Neural progenitor cell (in vitro differentiated cells): ENCODE measurements at regions not wholly inside any gene's neighbourhood (a gene's known extent, or its start where the extent isn't known, plus 50 kb on each side); places are given as distances from the start of the nearest gene placed in this dataset. TPM values are rescaled to one million over a fixed set of nuclear protein-coding genes. Genes with fewer than 3 reads are reported as not detected.
"Not testable (repeated sequence)": the region's sequence is repeated elsewhere in the genome, so short reads cannot be mapped to it uniquely, and the experiment has no call there.

Experiments used
- DNase-seq: peaks from one replicate; pipeline ENCODE4 v3.0.0-alpha.2; 2016; ENCODE audit warnings: low spot score
- H2AFZ ChIP-seq: fragments of 200-600 bp; sonication (generic); replicated peaks from 2 replicates; pipeline ENCODE4 v1.6.1; 2016; ENCODE audit warnings: antibody characterized with exemption
- H3F3A ChIP-seq: fragments of 200-600 bp; sonication (generic); 2 replicates; pipeline ENCODE4 v1.6.1; 2016; ENCODE audit warnings: antibody characterized with exemption, low read depth
- H3K27ac ChIP-seq: fragments of 200-600 bp; sonication (generic); 2 replicates; pipeline ENCODE4 v1.5.1; 2016; ENCODE audit warnings: mild to moderate bottlenecking
- H3K27me3 ChIP-seq: fragments of 200-600 bp; sonication (generic); 2 replicates; pipeline ENCODE4 v1.6.1; 2016; ENCODE audit warnings: mild to moderate bottlenecking, moderate library complexity
- H3K36me3 ChIP-seq: fragments of 200-600 bp; sonication (generic); 2 replicates; pipeline ENCODE4 v1.5.1; 2016
- H3K4me1 ChIP-seq: fragments of 200-600 bp; sonication (generic); 2 replicates; pipeline ENCODE4 v1.6.1; 2016; ENCODE audit warnings: mixed run types
- H3K4me2 ChIP-seq: fragments of 200-600 bp; sonication (generic); 2 replicates; pipeline ENCODE4 v1.6.1; 2016
- H3K4me3 ChIP-seq: fragments of 200-600 bp; sonication (generic); 2 replicates; pipeline ENCODE4 v1.5.1; 2016
- H3K79me2 ChIP-seq: fragments of 200-600 bp; sonication (generic); 2 replicates; pipeline ENCODE4 v1.6.1; 2016; ENCODE audit warnings: low read depth
- H3K9ac ChIP-seq: fragments of 200-600 bp; sonication (generic); 2 replicates; pipeline ENCODE4 v1.6.1; 2016
- H3K9me3 ChIP-seq: fragments of 200-600 bp; sonication (generic); 2 replicates; pipeline ENCODE4 v1.5.1; 2016; ENCODE audit warnings: low read depth
- H4K20me1 ChIP-seq: fragments of 200-600 bp; sonication (generic); 2 replicates; pipeline ENCODE4 v1.6.1; 2016; ENCODE audit warnings: low read depth
- H3K27ac Mint-ChIP-seq: 3 replicates; pipeline ENCODE4 v1.8.0; 2021; ENCODE audit warnings: mixed read lengths
- H3K27me3 Mint-ChIP-seq: 2 replicates; pipeline ENCODE4 v1.8.0; 2022; ENCODE audit warnings: low read depth, mild to moderate bottlenecking, inconsistent platforms, moderate library complexity, mixed read lengths; ENCODE audit not compliant: insufficient read depth
- H3K36me3 Mint-ChIP-seq: 3 replicates; pipeline ENCODE4 v1.8.0; 2021; ENCODE audit warnings: mixed read lengths
- H3K4me1 Mint-ChIP-seq: 3 replicates; pipeline ENCODE4 v1.8.0; 2021; ENCODE audit warnings: mixed read lengths
- H3K4me3 Mint-ChIP-seq: 3 replicates; pipeline ENCODE4 v1.8.0; 2021; ENCODE audit warnings: mild to moderate bottlenecking, moderate library complexity, mixed read lengths
- H3K9me3 Mint-ChIP-seq: 3 replicates; pipeline ENCODE4 v1.8.0; 2020; ENCODE audit warnings: mixed read lengths
- microRNA-seq: library from miRNA; unstranded; fragments of <30 nt; microRNA quantifications from one replicate; pipeline ENCODE4, GENCODE V29; 2016
- small RNA-seq: library from RNA; depleted of rRNA; stranded (forward); fragments of <200 nt; gene quantifications from one replicate; pipeline ENCODE3, GENCODE V24; 2015

DNA sequence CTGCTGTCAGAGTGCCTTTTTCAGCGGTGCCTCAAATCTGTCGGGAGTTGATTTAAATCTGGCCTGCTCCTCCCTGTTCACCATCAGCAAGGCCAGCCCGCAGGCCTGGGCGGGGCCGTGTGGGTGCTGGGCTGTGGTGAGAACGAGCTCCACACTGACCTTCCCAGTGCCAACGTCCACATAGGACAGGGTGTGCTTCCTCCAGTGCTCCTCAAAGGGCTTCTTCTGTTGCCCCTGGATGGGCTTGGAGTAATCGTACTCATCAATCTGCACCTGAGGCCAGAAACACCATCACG is 50.2 kb upstream of the LPCAT1 start:
- H3K79me2 ChIP-seq, H3K36me3 ChIP-seq: not testable (repeated sequence)
- H3K36me3 Mint-ChIP-seq = peaks cover 46% of the 10 kb centered on the region

DNA sequence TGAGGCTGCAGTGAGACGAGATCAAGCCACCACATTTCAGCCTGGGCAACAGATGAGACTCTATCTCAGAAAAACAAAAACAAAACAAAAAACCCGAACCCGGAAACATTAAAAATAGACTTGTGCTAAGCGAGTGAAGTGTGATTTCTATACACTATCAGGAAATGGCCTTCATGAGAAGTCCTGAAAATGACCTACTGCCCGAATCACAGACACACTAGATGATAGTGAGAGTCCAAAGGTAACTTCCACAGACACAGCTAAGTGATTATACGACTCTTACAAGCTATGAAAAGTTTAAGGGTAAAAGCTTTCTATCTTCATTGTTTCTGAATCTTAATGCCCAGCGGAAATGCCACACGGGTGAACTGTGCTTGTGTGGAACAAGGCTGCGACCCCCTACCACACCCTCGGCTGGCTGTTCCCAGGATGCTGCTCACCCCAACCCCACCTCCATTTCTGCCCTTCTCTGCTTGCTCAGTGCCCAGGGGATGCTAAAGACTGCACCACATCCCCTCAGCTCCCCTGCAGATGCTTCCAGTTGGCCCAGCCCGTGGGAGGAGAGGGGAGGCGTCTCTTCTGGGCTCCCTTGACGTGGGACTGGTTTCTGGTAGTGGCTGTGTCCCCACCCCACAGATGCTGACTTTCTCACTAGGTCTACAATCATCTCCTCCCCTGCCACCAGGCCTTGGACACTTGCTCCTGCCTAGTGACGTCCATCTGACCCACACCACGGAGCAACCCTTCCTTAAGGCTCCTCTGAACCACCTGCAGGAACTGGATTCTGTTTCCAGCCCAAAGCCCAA is 49.7 kb upstream of the LPCAT1 start:
- H3K27me3 Mint-ChIP-seq, H3K27ac ChIP-seq, H3K9me3 ChIP-seq, H3K4me1 ChIP-seq, DNase-seq, H3K4me2 ChIP-seq, H3K4me1 Mint-ChIP-seq, H3K27me3 ChIP-seq, H3K4me3 ChIP-seq, H3K9ac ChIP-seq, H3K79me2 ChIP-seq, H3K4me3 Mint-ChIP-seq, H3K36me3 ChIP-seq, H4K20me1 ChIP-seq, H3K27ac Mint-ChIP-seq, H2AFZ ChIP-seq: not testable (repeated sequence)
- H3K9me3 Mint-ChIP-seq = peaks cover 11% of the 10 kb centered on the region
- peaks cover 41% of the 10 kb centered on the region for H3K36me3 Mint-ChIP-seq
- peaks cover 11% of the 10 kb centered on the region for H3F3A ChIP-seq

More for the DNA sequence above, 50.2 kb upstream of the LPCAT1 start:
- peaks cover 11% of the 10 kb centered on the region for H3F3A ChIP-seq
- H3K27me3 ChIP-seq, DNase-seq, H3K4me1 ChIP-seq, H3K4me3 Mint-ChIP-seq, H3K9me3 ChIP-seq, H2AFZ ChIP-seq, H3K4me3 ChIP-seq, H4K20me1 ChIP-seq, H3K27me3 Mint-ChIP-seq, H3K9ac ChIP-seq, H3K4me1 Mint-ChIP-seq, H3K27ac Mint-ChIP-seq, H3K4me2 ChIP-seq, H3K27ac ChIP-seq: not testable (repeated sequence)
- H3K9me3 Mint-ChIP-seq = peaks cover 11% of the 10 kb centered on the region

Small RNAs in the stretch of these regions (microRNA-seq; reads per million reads assigned to microRNA genes)
- not detected for gene MIR4277

Small RNAs in the stretch of these regions (small RNA-seq; reads per million reads assigned to genes)
- gene AC091849.1 (not detected), gene MIR4277 (not detected)
